GM18861 (cell line): ENCODE measurements at regions not wholly inside any gene's neighbourhood (a gene's known extent, or its start where the extent isn't known, plus 50 kb on each side); places are given as distances from the start of the nearest gene placed in this dataset.
"Not testable (repeated sequence)": the region's sequence is repeated elsewhere in the genome, so short reads cannot be mapped to it uniquely, and the experiment has no call there.

Source experiments
- ATAC-seq: cut with Tn5 transposase; IDR thresholded peaks from one replicate; pipeline ENCODE4 v1.9.1; 2021; ENCODE audit not compliant: unreplicated experiment

- ATAC-seq: not testable (repeated sequence)
Observed at GRCh38 chr1:176396604-176397395, 66.2 kb upstream of the PAPPA2 start.

GRCh38 chr1:176391621-176392020 lies 71.4 kb upstream of the PAPPA2 start:
- no peak for ATAC-seq

GRCh38 chr1:176384841-176385240 lies 78.1 kb upstream of the PAPPA2 start:
- ATAC-seq: no peak

GRCh38 chr1:176382163-176382562 lies 80.8 kb upstream of the PAPPA2 start:
- no peak for ATAC-seq

- no peak for ATAC-seq
Observed at GRCh38 chr1:176379626-176380339, 83.2 kb upstream of the PAPPA2 start.

- peak; percentile 86 for ATAC-seq
Observed at GRCh38 chr1:176374967-176375569, 87.9 kb upstream of the PAPPA2 start.

- ATAC-seq: no peak
Observed at GRCh38 chr1:176364236-176364905, 98.6 kb upstream of the PAPPA2 start.

- not testable (repeated sequence) for ATAC-seq
Observed at GRCh38 chr1:176349135-176349715, 113.8 kb upstream of the PAPPA2 start.

GRCh38 chr1:176341656-176342055 lies 121.3 kb upstream of the PAPPA2 start:
- ATAC-seq: no peak

- ATAC-seq: no peak
Observed at GRCh38 chr1:176338877-176339276, 124.1 kb upstream of the PAPPA2 start.

GRCh38 chr1:176330782-176331181 lies 123.7 kb upstream of the COP1 start:
- ATAC-seq: no peak

GRCh38 chr1:176325664-176326063 lies 118.6 kb upstream of the COP1 start:
- no peak for ATAC-seq

- peak; percentile 62 for ATAC-seq
Observed at GRCh38 chr1:176323472-176323871, 116.4 kb upstream of the COP1 start.

- peak; percentile 97 for ATAC-seq
Observed at GRCh38 chr1:176315519-176316220, 108.6 kb upstream of the COP1 start.

- ATAC-seq: not testable (repeated sequence)
Observed at GRCh38 chr1:176296602-176297001, 89.5 kb upstream of the COP1 start.

GRCh38 chr1:176285996-176286395 lies 78.9 kb upstream of the COP1 start:
- no peak for ATAC-seq

GRCh38 chr1:176271572-176271971 lies 64.5 kb upstream of the COP1 start:
- no peak for ATAC-seq
